A549 (cell line): ENCODE measurements at regions not wholly inside any gene's neighbourhood (a gene's known extent, or its start where the extent isn't known, plus 50 kb on each side); places are given as distances from the start of the nearest gene placed in this dataset.

ENCODE experiments used
- small RNA-seq, 6 experiments: library from RNA; depleted of rRNA; stranded (forward); fragments of <200 nt; gene quantifications; one replicate each; pipeline ENCODE3, GENCODE V24; 2012

Small RNA genes lying in the stretch of these regions (small RNA-seq; reads per million reads assigned to genes)
- gene AP001002.3, result 0 reads per million in 6 experiments
- 0 reads per million in 6 experiments for gene MIR1261
- gene MIR4490, result 0 reads per million in 6 experiments
